CD4-positive, alpha-beta T cell (primary cell): ENCODE measurements at regions not wholly inside any gene's neighbourhood (a gene's known extent, or its start where the extent isn't known, plus 50 kb on each side); places are given as distances from the start of the nearest gene placed in this dataset.

ENCODE experiments used
- ATAC-seq: fragments of 200-7000 bp; cut with Tn5 transposase; one replicate; pipeline ENCODE4 v1.10.0; 2022; ENCODE audit warnings: mild to moderate bottlenecking; ENCODE audit not compliant: poor library complexity
- CTCF ChIA-PET: fragments of 350-600 bp; sonication (Branson Sonifier 250); formaldehyde crosslinking; loops from one replicate; lab custom pipeline; 2021; ENCODE audit warnings: antibody characterized with exemption, inconsistent platforms; lab: Charles Lee
- POLR2A ChIA-PET: fragments of 350-600 bp; sonication (Branson Sonifier 250); formaldehyde crosslinking; loops from one replicate; lab custom pipeline; 2021; ENCODE audit warnings: antibody characterized with exemption, inconsistent platforms; lab: Charles Lee
- DNase-seq, 14 experiments: peaks; one replicate each; pipeline ENCODE4 v3.0.0-alpha.2; 2013 to 2020; ENCODE audit warnings: mixed read lengths in 2 of 14
- H3K27ac ChIP-seq, 2 donors: one replicate each; pipeline versions ENCODE4 v1.5.1 to v1.7.0; 2013; ENCODE audit warnings: low read length in 2 of 2, low read depth in 1 of 2, mild to moderate bottlenecking in 1 of 2
- H3K27me3 ChIP-seq, 2 experiments: 1 replicate in 1 of 2; 2 replicates in 1 of 2; pipeline versions ENCODE4 v1.6.1 to v1.7.0; 2013; ENCODE audit warnings: low read length in 2 of 2, control low read depth in 1 of 2, mild to moderate bottlenecking in 1 of 2, moderate library complexity in 1 of 2; ENCODE audit not compliant: insufficient read depth in 2 of 2, control insufficient read depth in 1 of 2
- H3K36me3 ChIP-seq: one replicate; pipeline ENCODE4 v1.6.1; 2013; ENCODE audit warnings: low read length, control low read depth; ENCODE audit not compliant: insufficient read depth
- H3K4me1 ChIP-seq: one replicate; pipeline ENCODE4 v1.6.1; 2013; ENCODE audit warnings: low read length, control low read depth; ENCODE audit not compliant: insufficient read depth
- H3K4me3 ChIP-seq: one replicate; pipeline ENCODE4 v1.5.1; 2013; ENCODE audit warnings: mild to moderate bottlenecking, low read length, moderate library complexity
- H3K9me3 ChIP-seq, 2 experiments: 1 replicate in 1 of 2; 2 replicates in 1 of 2; pipeline versions ENCODE4 v1.6.1 to v1.7.0; 2013; ENCODE audit warnings: low read length in 2 of 2, mild to moderate bottlenecking in 2 of 2, control low read depth in 1 of 2, moderate library complexity in 1 of 2; ENCODE audit not compliant: control insufficient read depth in 1 of 2, insufficient read depth in 1 of 2
- H3K27ac Mint-ChIP-seq: one replicate; pipeline ENCODE4 v1.8.0; 2020; ENCODE audit warnings: mixed read lengths
- H3K27me3 Mint-ChIP-seq: one replicate; pipeline ENCODE4 v1.8.0; 2021; ENCODE audit warnings: mixed read lengths
- H3K36me3 Mint-ChIP-seq: one replicate; pipeline ENCODE4 v1.8.0; 2021; ENCODE audit warnings: low read depth, mixed read lengths
- H3K4me1 Mint-ChIP-seq: one replicate; pipeline ENCODE4 v1.8.0; 2021; ENCODE audit warnings: low read depth, mixed read lengths
- H3K4me3 Mint-ChIP-seq: one replicate; pipeline ENCODE4 v1.8.0; 2020; ENCODE audit warnings: mild to moderate bottlenecking, mixed read lengths
- H3K9me3 Mint-ChIP-seq: one replicate; pipeline ENCODE4 v1.8.0; 2020; ENCODE audit warnings: mixed read lengths
- intact Hi-C, 2 experiments: fragments of 100-400 bp; cut with DNase I in 1 of 2; cut with micrococcal nuclease in 1 of 2; formaldehyde crosslinking; loops; one replicate each; pipeline versions ENCODE4 v1.15.1 to v1.9.0; 2023 to 2025; cut with DNase I, micrococcal nuclease
- TF ChIP-seq, protein P1 (sequence below): fragments of 200-600 bp; IDR thresholded peaks from one replicate; pipeline ENCODE4 v1.8.0; 2022; ENCODE audit warnings: antibody characterized with exemption, mild to moderate bottlenecking

GRCh38 chr14:36035675-36036074, 140.8 kb downstream of the PTCSC3 start:
- Histone ChIP-seq H3K9me3 (peaks cover 0 to 6% of the 10 kb centered on the region in 2 experiments), H3K4me1 (no peaks in the 10 kb centered on the region), H3K27me3 (no peaks in the 10 kb centered on the region), H3K36me3 (no peaks in the 10 kb centered on the region), H3K4me3 (no peak overlapping the region), H3K27ac (no peak overlapping the region)
- intact Hi-C loops: no loop called here
- ChIA-PET CTCF (no interaction called here), POLR2A (no interaction called here)
- H3K4me1 Mint-ChIP-seq: no peaks in the 10 kb centered on the region
- no peak overlapping the region for H3K4me3 Mint-ChIP-seq
- ATAC-seq (no peak), DNase-seq (no peak)
- TF ChIP-seq, protein P1, sequence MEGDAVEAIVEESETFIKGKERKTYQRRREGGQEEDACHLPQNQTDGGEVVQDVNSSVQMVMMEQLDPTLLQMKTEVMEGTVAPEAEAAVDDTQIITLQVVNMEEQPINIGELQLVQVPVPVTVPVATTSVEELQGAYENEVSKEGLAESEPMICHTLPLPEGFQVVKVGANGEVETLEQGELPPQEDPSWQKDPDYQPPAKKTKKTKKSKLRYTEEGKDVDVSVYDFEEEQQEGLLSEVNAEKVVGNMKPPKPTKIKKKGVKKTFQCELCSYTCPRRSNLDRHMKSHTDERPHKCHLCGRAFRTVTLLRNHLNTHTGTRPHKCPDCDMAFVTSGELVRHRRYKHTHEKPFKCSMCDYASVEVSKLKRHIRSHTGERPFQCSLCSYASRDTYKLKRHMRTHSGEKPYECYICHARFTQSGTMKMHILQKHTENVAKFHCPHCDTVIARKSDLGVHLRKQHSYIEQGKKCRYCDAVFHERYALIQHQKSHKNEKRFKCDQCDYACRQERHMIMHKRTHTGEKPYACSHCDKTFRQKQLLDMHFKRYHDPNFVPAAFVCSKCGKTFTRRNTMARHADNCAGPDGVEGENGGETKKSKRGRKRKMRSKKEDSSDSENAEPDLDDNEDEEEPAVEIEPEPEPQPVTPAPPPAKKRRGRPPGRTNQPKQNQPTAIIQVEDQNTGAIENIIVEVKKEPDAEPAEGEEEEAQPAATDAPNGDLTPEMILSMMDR: no peak
- H3K36me3 Mint-ChIP-seq: no peaks in the 10 kb centered on the region
- peaks cover 2% of the 10 kb centered on the region for H3K9me3 Mint-ChIP-seq
- H3K27ac Mint-ChIP-seq: no peak overlapping the region
- peaks cover 9% of the 10 kb centered on the region for H3K27me3 Mint-ChIP-seq

DNA sequence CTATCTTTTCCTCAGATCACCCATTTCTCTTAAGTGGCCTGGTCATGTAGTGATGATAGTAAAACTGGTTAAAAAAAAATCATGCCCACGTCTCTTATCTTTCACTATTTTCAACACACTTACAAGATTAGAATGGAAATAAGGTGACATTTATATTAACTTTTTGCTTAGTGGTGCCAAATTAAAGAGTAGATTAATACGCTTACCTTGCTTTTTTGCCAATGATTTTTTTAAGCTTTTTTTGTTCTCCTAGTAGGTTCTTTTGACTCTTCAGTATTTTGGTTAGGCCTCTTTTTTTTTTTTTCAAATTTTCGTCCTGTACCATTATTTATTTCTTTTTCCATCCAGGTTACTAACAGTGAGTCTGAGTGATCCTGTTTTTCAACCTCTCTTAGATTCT, 147.9 kb downstream of the PTCSC3 start:
- intact Hi-C loops: no loop called here
- H3K4me1 ChIP-seq: no peaks in the 10 kb centered on the region
- H3K27ac ChIP-seq: no peak overlapping the region
- TF ChIP-seq, protein P1: no peak
- Mint-ChIP-seq H3K36me3 (no peaks in the 10 kb centered on the region), H3K27ac (no peak overlapping the region), H3K4me3 (no peak overlapping the region), H3K27me3 (peaks cover 13% of the 10 kb centered on the region), H3K4me1 (no peaks in the 10 kb centered on the region), H3K9me3 (no peaks in the 10 kb centered on the region)
- ATAC-seq (no peak), DNase-seq (no peak)
- CTCF ChIA-PET: no interaction called here
- no peak overlapping the region for H3K4me3 ChIP-seq
- peaks cover 0 to 7% of the 10 kb centered on the region in 2 experiments for H3K27me3 ChIP-seq
- H3K9me3 ChIP-seq: no peaks in the 10 kb centered on the region
- H3K36me3 ChIP-seq: no peaks in the 10 kb centered on the region
- POLR2A ChIA-PET: no interaction called here

DNA sequence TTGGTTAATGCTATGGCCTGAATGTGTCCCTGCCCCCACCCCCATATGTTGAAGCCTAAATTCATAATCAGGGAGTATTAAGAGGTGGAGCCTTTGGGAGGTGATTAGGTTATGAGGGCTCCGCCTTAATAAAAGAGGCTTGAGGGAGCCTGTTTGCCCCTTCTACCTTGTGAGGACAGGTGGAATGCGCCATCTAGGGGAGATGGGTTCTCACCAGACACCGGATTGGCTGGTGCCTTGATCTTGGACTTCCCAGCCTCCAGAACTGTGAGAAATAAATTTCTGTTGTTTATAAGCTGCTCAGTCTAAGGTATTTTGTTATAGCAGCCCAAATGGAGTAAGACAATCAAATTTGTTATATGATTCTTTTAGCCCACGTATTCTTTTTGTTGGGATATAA, 148.3 kb downstream of the PTCSC3 start:
- TF ChIP-seq, protein P1: no peak
- Histone ChIP-seq H3K36me3 (no peaks in the 10 kb centered on the region), H3K27me3 (peaks cover 0 to 7% of the 10 kb centered on the region in 2 experiments), H3K9me3 (no peaks in the 10 kb centered on the region), H3K4me1 (no peaks in the 10 kb centered on the region), H3K4me3 (no peak overlapping the region), H3K27ac (no peak overlapping the region)
- H3K27me3 Mint-ChIP-seq: peaks cover 13% of the 10 kb centered on the region
- H3K27ac Mint-ChIP-seq: no peak overlapping the region
- DNase-seq: no peak
- ChIA-PET POLR2A (no interaction called here), CTCF (no interaction called here)
- no peaks in the 10 kb centered on the region for H3K4me1 Mint-ChIP-seq
- no peaks in the 10 kb centered on the region for H3K9me3 Mint-ChIP-seq
- intact Hi-C loops: no loop called here
- ATAC-seq: no peak
- no peaks in the 10 kb centered on the region for H3K36me3 Mint-ChIP-seq
- H3K4me3 Mint-ChIP-seq: no peak overlapping the region
